Osteocyte (in vitro differentiated cells): ENCODE measurements at regions not wholly inside any gene's neighbourhood (a gene's known extent, or its start where the extent isn't known, plus 50 kb on each side); places are given as distances from the start of the nearest gene placed in this dataset.

Source experiments
- DNase-seq: peaks from one replicate; pipeline ENCODE4 v3.0.0; 2021; ENCODE audit warnings: mixed read lengths; ENCODE audit not compliant: unreplicated experiment; ENCODE audit errors: extremely low spot score
- H3K27ac Mint-ChIP-seq: one replicate; pipeline ENCODE4 v1.8.0; 2021; ENCODE audit warnings: mild to moderate bottlenecking, mixed read lengths; ENCODE audit not compliant: unreplicated experiment
- H3K27me3 Mint-ChIP-seq: one replicate; pipeline ENCODE4 v1.8.0; 2021; ENCODE audit warnings: mixed read lengths; ENCODE audit not compliant: unreplicated experiment
- H3K36me3 Mint-ChIP-seq: one replicate; pipeline ENCODE4 v1.8.0; 2021; ENCODE audit warnings: mixed read lengths; ENCODE audit not compliant: unreplicated experiment
- H3K4me1 Mint-ChIP-seq: one replicate; pipeline ENCODE4 v1.8.0; 2021; ENCODE audit warnings: mixed read lengths; ENCODE audit not compliant: unreplicated experiment
- H3K4me3 Mint-ChIP-seq: one replicate; pipeline ENCODE4 v1.8.0; 2021; ENCODE audit warnings: mild to moderate bottlenecking, moderate library complexity, mixed read lengths; ENCODE audit not compliant: unreplicated experiment
- H3K9me3 Mint-ChIP-seq: one replicate; pipeline ENCODE4 v1.8.0; 2021; ENCODE audit warnings: mixed read lengths; ENCODE audit not compliant: unreplicated experiment
- TF ChIP-seq, protein P1 (sequence below): fragments of 200-600 bp; sonication (generic); IDR thresholded peaks from 2 replicates; pipeline ENCODE4 v1.5.0; 2021; ENCODE audit warnings: antibody characterized with exemption, mild to moderate bottlenecking, moderate library complexity

DNA sequence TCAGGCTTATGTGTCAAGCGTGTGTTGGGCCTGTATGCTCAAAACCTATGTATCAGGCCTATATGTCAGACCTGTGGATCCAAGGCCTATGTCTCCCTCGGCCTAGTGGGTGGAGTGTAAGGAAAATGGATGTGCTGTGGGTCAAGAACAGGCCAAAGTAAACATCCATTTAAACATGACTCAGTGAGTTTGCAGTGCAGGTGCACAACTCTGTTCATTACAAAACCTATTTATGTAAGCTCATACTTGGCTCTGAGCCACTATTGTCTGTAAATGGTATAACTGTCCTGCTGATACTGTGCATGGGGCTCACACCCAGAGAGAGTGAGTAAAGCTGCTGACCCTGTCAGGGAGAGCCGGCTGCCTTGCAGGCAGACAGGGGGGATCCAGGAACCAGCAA is 249.7 kb upstream of the AVPR1A start:
- no peak overlapping the region for H3K4me3 Mint-ChIP-seq
- peak overlapping the region; percentile 52 for H3K27ac Mint-ChIP-seq
- no peak for DNase-seq

DNA sequence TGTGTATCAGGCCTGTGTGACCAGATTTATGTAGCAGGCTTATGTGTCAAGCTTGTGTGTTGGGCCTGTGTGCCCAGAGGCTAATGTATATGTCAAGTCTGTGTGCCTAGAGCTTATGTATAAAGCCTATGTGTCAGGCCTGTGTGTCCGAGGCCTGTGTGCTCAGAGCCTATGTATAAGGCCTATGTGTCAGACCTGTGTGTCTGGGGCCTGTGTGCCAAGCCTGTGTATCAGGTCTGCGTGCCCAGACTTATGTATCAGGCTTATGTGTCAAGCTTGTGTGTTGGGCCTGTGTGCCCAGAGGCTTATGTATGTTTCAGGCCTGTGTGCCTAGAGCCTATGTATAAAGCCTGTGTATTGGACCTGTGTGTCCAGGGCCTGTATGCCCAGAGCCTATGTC is 249.3 kb upstream of the AVPR1A start:
- H3K9me3 Mint-ChIP-seq, result peaks cover 6% of the 10 kb centered on the region
- no peak overlapping the region for H3K27ac Mint-ChIP-seq
- no peak overlapping the region for H3K4me3 Mint-ChIP-seq
- H3K27me3 Mint-ChIP-seq, result peaks cover 5% of the 10 kb centered on the region
- peaks cover 6% of the 10 kb centered on the region for H3K4me1 Mint-ChIP-seq
- no peaks in the 10 kb centered on the region for H3K36me3 Mint-ChIP-seq
- DNase-seq, result no peak
- TF ChIP-seq, protein P1, sequence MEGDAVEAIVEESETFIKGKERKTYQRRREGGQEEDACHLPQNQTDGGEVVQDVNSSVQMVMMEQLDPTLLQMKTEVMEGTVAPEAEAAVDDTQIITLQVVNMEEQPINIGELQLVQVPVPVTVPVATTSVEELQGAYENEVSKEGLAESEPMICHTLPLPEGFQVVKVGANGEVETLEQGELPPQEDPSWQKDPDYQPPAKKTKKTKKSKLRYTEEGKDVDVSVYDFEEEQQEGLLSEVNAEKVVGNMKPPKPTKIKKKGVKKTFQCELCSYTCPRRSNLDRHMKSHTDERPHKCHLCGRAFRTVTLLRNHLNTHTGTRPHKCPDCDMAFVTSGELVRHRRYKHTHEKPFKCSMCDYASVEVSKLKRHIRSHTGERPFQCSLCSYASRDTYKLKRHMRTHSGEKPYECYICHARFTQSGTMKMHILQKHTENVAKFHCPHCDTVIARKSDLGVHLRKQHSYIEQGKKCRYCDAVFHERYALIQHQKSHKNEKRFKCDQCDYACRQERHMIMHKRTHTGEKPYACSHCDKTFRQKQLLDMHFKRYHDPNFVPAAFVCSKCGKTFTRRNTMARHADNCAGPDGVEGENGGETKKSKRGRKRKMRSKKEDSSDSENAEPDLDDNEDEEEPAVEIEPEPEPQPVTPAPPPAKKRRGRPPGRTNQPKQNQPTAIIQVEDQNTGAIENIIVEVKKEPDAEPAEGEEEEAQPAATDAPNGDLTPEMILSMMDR, result no peak

More for the DNA sequence above, 249.7 kb upstream of the AVPR1A start:
- peaks cover 9% of the 10 kb centered on the region for H3K9me3 Mint-ChIP-seq
- no peaks in the 10 kb centered on the region for H3K36me3 Mint-ChIP-seq
- TF ChIP-seq, protein P1, result no peak
- peaks cover 5% of the 10 kb centered on the region for H3K27me3 Mint-ChIP-seq
- H3K4me1 Mint-ChIP-seq, result peaks cover 6% of the 10 kb centered on the region

DNA sequence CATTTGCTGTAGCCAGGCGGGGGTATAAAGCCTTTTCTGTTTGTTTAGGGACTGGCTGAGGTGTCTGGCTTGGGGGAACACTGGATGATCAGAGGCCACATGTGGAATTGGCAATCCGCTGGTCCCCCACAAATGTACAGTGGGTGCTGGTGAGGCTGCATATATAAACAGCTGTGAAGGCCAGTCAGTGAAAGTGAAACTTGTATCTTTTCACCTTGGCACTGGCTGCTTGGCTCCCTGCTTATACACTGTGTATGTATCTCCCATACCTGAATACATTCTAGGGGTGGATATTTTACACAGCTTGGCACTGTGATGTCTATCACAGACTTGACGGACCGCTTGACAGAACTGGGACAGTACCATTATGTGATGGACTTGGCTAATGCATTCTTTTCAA is 246.8 kb upstream of the AVPR1A start:
- no peak overlapping the region for H3K27ac Mint-ChIP-seq
- H3K9me3 Mint-ChIP-seq, result peaks cover 6% of the 10 kb centered on the region
- no peaks in the 10 kb centered on the region for H3K27me3 Mint-ChIP-seq
- TF ChIP-seq, protein P1, result no peak
- H3K4me3 Mint-ChIP-seq, result no peak overlapping the region
- no peak for DNase-seq
- peaks cover 4% of the 10 kb centered on the region for H3K4me1 Mint-ChIP-seq
- no peaks in the 10 kb centered on the region for H3K36me3 Mint-ChIP-seq

DNA sequence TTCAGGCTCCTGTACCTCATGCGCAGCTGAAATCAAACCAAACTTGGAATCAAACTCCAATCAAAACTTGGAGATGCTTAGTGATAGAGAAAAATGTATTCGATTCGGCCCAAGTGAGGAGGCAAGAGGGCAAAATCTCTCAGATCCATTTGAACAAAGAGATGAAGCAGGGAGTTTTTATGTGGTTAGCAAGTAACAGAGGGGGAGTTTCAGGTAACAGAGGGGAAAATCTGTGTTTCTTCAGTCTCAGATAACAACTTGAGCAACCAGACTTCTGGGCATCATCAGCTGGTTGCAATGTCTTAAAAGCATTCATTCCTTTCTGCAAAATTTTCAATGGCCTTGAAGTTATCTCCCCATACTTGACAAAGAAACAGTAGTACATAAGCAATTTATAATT is 245.1 kb upstream of the AVPR1A start:
- Mint-ChIP-seq H3K4me3 (no peak overlapping the region), H3K27me3 (peaks cover 3% of the 10 kb centered on the region), H3K9me3 (peaks cover 6% of the 10 kb centered on the region), H3K4me1 (peaks cover 4% of the 10 kb centered on the region), H3K36me3 (no peaks in the 10 kb centered on the region), H3K27ac (no peak overlapping the region)
- TF ChIP-seq, protein P1, result no peak
- DNase-seq, result no peak

DNA sequence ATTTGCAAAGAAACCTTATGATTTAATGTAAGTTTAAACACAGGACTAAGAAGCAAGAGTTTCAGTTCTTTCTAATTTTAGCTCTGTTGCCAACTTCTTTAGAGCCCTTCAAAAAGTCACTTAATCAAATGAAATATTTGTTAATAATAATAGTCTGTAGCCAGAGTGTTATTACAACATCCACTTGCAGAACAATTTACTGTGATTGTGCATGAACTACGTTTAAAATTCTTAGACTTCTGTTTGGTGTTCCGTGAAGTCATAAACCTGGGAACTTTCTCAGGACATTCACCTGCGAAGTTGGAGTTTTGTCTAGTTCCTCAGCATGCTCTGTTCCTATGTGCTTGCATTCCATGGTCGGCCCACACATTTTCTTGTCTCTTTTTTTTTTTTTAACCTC is 244.0 kb upstream of the AVPR1A start:
- no peak overlapping the region for H3K4me3 Mint-ChIP-seq
- no peak for DNase-seq
- no peak overlapping the region for H3K27ac Mint-ChIP-seq
- TF ChIP-seq, protein P1, result no peak
- H3K27me3 Mint-ChIP-seq, result peaks cover 3% of the 10 kb centered on the region
- H3K4me1 Mint-ChIP-seq, result no peaks in the 10 kb centered on the region
- no peaks in the 10 kb centered on the region for H3K36me3 Mint-ChIP-seq
- peaks cover 6% of the 10 kb centered on the region for H3K9me3 Mint-ChIP-seq
